HG03066 (cell line): ENCODE measurements at regions not wholly inside any gene's neighbourhood (a gene's known extent, or its start where the extent isn't known, plus 50 kb on each side); places are given as distances from the start of the nearest gene placed in this dataset.
"Not testable (repeated sequence)": the region's sequence is repeated elsewhere in the genome, so short reads cannot be mapped to it uniquely, and the experiment has no call there.

Source experiments
- ATAC-seq: cut with Tn5 transposase; IDR thresholded peaks from one replicate; pipeline ENCODE4 v1.9.1; 2021; ENCODE audit warnings: low read depth; ENCODE audit not compliant: unreplicated experiment

DNA sequence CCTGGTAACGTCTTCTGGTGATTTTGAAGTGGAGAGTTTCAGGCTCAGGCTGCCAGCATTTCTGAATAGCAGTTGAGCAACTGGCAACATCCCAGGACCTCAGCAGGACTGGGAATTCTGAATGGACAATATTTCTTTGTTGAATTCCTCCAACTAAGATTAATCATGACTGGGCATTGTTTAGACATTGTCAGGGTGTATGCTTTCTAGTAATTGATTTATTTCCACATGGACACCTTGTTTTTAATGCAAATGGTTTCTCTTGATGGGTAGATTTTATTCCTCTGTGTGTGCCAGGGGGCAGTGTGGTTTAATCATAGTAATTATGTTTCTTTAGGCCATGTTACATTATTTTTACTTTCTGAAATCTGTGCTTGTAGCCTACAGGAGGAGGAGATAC is 1004.7 kb upstream of the LCORL start:
- no peak for ATAC-seq

- ATAC-seq, result no peak
Observed at GRCh38 chr4:19025031-19025430, 1003.5 kb upstream of the LCORL start.

DNA sequence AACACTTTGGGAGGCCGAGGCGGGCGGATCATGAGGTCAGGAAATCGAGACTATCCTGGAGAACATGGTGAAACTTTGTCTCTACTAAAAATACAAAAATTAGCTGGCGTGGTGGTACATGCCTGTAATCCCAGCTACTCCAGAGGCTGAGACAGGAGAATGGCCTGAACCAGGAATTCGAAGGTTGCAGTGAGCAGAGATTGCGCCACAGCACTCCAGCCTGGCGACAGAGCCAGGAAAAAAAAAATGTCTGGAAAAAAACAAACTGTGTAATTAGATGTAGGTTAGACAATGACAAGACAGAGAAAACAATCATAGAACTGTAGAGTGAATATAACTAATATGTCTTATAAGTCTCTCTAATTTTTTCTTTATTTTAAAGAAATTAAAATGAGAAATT is 1002.5 kb upstream of the LCORL start:
- ATAC-seq, result no peak

DNA sequence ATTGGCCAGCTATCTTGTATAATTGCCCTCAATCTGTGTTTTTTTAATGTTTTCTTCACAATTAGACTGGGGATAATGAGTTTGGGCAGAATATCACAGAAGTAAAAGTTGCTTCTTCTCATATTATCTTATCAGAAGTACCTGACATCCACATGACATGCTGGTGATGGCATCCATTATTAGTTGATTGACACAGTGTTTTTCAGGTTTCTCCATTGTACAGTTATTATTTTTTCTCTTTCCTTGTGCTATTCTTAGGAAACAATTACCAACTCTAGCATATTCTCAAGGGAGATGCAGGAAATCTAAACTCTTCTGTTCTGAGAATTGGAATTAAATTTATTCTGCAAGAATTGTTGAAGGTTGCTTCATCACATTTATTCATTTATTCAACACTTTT is 1000.1 kb upstream of the LCORL start:
- ATAC-seq, result no peak

- ATAC-seq, result not testable (repeated sequence)
Observed at GRCh38 chr4:19016550-19016949, 995.0 kb upstream of the LCORL start.

- ATAC-seq, result no peak
Observed at GRCh38 chr4:19014594-19014993, 993.0 kb upstream of the LCORL start.

DNA sequence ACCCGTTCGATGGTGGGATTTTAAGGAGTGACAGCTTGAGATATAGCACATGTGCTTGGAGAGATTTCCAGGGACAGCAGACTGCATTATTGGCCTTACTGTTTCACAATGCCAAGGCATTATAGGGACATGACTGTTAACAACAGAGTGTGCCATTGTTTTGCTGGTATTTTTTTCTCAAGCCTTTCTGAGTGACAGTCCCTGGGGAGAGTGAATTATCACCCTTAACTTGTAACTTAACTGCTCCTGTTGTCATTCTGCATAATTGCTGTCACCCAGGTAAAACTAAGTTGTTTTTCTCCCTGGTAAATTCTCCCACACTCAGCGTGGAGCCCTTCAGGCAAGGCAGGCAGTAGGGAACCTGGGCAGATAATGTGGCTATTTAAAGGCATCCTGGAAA is 989.2 kb upstream of the LCORL start:
- ATAC-seq, result no peak

DNA sequence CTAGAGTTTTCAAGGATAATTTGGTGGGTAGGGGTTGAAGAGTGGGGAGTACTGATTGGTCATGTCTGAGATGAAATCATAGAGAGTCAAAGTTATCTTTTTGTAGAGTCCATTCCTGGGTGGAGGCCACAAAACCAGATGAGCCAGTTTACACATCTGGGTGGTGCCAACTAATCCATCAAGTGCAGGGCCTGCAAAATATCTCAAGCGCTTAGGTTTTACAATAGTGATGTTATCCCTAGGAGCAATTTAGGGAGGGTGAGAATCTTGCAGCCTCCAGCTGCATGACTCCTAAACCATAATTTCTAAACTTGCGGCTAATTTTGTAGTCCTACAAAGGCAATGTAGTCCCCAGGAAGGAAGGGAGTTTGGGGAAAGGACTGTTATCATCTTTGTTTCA is 988.3 kb upstream of the LCORL start:
- ATAC-seq, result no peak

- no peak for ATAC-seq
Observed at GRCh38 chr4:19005211-19005610, 983.7 kb upstream of the LCORL start.

DNA sequence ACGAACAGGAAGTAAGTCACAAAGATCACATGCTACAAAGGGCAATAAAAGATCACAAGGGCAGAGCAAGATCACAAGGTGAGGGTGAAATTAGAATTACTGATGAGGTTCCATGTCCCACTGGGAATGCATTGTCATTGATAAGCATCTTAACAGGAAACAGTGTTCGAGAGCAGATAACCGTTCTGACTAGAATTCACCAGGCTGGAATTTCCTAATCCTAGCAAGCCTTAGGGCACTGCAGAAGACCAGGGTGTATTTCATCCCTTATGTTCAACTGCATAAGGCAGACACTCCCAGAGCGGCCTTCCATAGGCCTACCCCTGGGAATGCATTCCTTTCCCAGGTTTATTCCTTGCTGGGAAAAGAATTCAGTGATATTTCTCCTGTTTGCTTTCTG is 980.6 kb upstream of the LCORL start:
- no peak for ATAC-seq

DNA sequence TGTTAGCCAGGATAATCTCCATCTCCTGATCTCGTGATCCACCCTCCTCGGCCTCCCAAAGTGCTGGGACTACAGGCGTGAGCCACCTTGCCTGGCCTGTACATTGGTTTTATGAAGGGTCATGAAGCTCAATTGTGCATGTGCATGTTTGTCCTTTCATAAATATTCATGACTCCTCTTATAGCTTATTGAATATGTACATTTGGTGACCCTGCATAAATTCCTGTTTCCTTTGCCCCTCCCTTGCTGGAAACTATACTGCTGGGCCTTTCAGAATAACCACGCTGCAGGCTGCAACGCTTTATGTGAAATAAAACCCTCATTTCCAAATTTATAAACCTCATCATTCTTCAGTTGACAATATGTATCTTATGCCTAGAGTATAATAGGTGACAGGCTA is 978.0 kb upstream of the LCORL start:
- ATAC-seq, result no peak

DNA sequence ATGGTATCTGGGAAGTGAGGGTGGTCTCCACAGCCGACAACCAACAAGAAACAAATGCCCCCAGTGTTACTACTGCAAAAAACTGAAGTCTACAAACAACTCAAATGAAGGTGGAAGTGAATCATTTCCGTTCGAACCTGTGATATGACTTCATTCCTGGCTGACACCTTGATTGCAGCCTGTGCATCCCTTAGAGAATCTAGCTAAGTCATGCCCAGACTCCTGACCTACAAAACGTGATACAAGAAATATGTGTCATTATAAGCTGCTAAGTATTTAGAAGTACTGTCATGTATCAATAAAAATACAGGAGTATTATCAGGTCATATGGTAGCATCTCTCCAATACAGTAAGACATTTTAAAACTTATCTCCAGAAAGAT is 959.7 kb upstream of the LCORL start:
- no peak for ATAC-seq

DNA sequence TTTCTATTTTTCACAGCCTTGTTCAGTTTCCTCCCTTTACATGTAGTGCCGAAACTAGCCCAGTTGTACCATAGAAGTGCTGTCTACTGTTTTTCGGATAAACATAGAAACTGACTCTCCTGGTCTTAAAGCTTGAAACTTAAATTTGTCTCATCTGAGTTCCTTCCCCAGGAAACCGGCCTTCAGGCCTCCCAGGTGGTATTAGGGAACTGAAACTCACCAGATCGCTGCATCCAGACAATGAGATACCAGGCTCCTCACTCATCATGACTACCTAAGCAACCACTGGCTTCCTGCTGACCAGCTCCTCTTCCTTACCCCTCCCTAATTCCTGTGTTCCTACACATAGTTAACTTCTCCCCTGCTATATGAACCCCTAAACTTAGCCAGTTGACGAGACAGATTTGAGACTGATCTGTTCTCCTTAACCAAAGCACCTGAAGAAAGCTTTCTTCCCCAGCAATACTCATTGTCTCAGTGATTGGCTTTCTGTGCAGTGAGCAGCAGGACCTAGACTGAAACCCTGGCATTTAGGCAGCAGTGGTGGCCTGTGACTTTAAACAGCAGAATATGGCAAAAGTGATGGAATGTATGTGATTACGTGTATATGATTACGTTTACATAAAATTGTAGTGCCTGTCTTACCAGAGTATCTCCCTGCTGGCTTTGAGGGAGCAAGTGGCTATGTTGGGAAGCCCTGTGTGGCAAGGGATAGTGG is 959.1 kb upstream of the LCORL start:
- ATAC-seq, result peak; percentile 75

GRCh38 chr4:18976884-18977283 is 955.3 kb upstream of the LCORL start:
- no peak for ATAC-seq

DNA sequence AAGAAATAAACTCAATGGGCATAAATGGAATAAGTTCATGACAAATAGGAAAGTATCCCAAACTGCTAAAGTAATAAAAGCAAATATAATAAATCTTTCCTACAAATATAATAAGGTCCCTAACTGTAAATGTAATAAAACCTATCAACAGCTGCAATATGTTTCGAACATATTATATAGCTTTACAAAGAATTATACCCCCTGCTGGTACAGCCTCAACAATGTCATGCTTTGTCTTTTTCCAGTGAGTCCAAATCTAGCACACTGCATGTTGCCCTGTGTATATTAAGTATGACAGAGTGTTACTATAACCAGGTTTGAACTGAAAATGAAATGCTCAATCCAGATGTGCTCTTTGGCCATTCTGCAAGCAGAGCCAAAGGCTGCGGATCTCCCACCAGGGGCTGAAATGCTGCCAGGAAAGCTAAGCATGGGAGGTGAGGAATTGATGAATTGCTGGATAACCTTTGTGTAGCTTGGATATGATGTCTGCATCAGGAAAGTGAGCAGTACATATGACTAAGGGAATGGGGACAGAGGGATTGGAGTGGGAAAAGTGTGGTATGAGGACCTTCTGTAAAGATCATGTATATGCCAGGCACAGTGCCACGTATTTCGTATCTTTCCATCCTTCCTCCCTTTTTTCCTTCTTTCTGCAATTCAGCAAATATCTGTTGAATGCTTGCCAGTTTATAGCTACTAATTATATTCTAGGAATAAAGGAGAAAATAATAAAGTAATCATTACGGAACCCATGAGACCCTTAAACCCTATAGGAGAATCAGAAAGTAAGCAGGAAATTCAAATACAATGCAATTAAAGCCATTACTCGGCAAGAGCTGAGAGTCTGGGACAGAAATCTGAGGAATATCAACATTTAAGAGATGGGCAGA is 954.6 kb upstream of the LCORL start:
- ATAC-seq, result no peak

- ATAC-seq, result no peak
Observed at GRCh38 chr4:18973296-18973695, 951.7 kb upstream of the LCORL start.

- ATAC-seq, result no peak
Observed at GRCh38 chr4:18961879-18962278, 940.3 kb upstream of the LCORL start.

DNA sequence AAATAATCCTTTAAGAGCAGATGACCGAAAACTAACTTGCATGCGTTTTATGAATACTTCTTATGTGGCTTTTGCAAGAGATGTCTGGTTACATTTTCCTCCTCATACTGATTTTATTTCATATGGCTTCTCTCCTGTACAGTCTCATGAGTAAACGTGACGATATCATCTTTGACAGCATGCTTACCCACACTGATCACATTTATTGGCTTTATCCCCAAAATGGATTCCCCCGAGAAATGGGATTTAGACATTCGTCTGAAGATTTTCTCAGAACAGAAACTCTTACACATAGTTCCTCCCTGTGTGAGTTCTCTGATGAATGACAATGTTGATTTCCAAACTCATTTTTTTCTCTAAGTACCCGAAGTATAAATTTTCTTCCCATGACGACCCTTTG is 939.7 kb upstream of the LCORL start:
- ATAC-seq, result no peak

DNA sequence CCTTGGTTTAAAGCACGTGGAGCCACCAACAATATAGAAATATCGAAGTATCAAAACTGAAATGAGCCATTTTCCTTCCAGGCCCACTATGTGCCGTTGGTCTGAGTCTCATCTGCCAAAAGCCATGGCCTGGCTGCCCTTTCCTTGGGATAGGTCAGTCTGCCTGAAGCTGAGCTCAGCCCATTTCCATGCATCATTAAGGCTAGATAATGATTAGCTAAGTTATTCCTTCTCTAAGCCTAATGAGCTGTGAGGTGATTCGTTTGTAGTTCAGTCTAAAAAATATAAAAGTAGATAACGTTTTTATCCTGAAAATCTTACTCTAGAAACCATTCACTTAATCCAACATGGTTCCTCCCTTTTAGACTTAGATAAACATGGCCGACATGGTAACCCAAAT is 936.2 kb upstream of the LCORL start:
- ATAC-seq, result no peak

DNA sequence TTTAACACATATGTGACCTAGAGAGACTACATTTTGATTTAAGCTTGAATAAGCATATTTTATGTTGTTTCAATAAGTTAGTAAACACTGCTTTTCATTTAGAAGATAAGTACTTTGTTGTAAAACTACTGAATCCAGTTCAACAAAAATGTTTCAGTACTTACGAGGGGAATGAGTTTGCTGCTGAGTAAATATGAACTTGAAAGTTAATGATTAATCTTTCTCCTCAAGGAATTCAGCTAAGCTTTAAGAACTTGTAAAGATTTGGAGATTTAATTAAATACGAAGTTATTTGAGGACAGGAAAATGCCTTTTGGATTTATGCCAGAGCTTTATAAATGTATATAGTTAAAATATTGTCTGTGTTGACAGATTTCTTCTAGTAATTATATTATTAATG is 933.0 kb upstream of the LCORL start:
- ATAC-seq, result no peak

DNA sequence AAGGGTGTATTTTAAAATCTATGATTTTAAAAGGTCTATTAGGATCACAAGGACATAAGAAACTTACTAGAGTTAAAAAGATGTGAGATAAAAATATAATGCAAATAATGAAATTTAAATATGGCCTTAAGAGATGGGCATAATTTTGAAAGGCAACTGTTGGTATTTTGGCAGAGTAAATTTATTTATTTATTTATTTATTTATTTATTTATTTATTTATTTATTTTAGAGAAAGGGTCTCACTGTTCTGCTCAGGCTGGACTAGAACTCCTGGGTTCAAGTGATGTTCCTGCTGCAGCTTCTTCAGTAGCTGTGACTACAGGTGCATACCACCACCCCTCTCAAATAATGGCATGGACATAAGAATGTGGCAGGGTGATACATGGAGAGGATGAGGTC is 932.1 kb upstream of the LCORL start:
- ATAC-seq, result no peak

DNA sequence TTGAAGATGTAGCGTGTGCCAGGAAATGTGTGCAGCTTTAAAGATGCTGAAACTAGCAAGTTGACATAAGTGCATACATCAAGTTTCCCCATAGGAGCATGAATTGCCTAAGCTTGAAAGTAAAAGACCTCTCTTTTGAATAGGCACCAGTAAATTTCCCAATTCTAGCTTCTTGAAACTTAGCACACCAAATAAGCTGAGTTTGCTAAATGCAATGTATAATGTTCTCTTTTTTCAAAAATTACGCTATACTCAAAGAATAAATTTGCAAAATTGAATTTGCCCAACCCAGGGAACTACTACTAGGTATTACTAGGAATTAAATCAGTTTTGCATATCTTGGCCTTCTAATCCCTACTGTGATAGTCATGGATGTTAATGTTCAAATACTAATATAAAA is 923.9 kb upstream of the LCORL start:
- no peak for ATAC-seq
